RKO (cell line): ENCODE measurements at regions not wholly inside any gene's neighbourhood (a gene's known extent, or its start where the extent isn't known, plus 50 kb on each side); places are given as distances from the start of the nearest gene placed in this dataset.
"Not testable (repeated sequence)": the region's sequence is repeated elsewhere in the genome, so short reads cannot be mapped to it uniquely, and the experiment has no call there.

ENCODE experiments used
- DNase-seq: peaks from one replicate; pipeline ENCODE4 v3.0.0-alpha.2; 2016; ENCODE audit warnings: low spot score

DNA sequence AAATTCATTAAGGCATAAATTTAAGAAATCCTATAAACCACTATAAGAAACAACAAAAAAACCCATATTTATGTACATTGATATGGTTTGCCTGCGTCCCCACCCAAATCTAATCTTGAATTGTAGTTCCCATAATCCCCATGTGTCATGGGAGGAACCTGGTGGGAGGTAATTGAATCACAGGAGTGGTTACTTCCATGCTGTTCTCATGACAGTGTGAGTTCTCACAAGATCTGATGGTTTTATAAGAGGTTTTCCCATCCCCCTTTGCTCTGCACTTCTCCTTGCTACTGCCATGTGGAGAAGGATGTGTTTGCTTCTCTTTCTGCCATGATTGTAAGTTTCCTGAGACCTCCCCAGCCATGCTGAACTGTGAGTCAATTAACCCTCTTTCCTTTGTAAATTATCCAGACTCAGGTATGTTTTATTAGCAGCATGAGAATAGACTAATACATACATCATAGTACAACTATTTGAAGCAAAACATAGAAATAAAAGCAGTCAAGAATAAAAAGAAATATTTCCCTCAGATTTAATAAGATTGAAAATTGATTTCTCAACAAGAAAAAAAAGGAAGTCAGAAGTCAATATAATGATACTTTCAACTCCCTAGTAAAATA is 209.0 kb upstream of the GPC6 start:
- DNase-seq, result no peak

DNA sequence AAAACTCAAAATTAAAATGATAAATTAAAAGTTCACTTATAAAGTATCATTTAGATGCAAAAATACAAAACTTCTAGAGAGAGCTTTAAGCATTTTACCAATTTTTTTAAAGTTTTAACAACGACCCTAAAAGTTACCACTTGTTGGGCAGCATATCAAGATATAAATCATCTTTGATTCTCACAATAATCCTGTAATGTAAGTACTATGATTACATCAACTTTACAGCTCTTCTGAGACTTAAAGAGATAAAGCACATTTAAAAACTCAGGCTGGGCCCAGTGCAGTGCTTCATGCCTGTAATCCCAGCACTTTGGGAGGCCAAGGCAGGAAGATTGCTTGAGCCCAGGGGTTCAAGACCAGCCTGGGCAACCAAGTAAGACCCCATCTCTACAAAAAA is 202.7 kb upstream of the GPC6 start:
- DNase-seq, result no peak

DNA sequence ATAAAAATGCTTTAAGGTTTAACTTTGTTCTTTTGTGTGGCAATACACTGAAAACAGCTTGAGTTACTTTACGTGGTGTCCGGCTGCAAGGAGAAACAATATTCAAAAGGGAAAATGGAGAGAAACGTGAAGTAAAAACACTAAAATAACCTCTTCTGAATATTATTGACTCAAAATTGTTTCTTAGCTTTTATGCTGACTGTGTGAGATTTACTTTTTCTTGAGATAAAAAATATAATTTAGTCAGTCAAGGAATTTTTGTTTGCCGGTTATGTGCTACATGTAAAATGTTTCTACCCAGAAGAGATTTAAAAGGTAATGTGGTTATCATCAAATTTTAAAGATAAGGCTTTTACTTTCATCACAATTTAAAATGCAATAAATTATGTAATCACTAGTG is 200.6 kb upstream of the GPC6 start:
- DNase-seq, result no peak

DNA sequence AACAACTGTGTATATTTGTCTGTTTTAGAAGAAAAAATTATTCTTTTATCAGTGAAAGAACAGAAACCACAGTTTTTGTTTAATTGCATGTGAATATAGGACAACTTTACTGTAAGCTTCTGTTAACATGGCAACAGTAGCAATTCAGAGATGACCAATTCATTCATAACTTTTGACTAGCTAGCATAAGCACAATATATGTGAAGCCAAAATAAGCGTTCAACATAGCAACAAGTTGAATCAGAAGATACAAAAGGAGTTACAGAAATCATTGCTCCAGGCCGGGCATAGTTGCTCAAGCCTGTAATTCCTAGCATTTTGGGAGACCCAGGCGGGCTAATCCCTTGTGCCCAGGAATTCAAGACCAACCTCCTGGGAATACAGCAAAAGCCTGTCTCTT is 197.1 kb upstream of the GPC6 start:
- no peak for DNase-seq

DNA sequence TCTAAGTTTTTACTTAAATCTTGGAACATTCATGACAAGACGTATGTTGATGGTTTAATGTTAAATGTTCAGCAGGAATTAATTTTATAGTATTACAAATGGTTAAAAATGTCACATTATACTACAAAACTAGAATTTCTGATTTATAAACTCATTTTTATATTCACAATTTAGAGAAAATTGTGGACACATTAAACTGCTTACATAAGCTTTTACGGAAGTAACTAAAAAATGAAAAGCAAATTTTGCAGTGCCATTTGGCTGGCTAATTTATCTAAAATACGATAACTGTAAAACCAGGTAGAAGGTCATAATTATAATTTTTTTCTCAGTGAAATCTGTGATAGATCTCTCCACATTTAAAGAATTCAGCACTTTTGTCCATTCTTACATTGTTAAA is 190.2 kb upstream of the GPC6 start:
- no peak for DNase-seq

DNA sequence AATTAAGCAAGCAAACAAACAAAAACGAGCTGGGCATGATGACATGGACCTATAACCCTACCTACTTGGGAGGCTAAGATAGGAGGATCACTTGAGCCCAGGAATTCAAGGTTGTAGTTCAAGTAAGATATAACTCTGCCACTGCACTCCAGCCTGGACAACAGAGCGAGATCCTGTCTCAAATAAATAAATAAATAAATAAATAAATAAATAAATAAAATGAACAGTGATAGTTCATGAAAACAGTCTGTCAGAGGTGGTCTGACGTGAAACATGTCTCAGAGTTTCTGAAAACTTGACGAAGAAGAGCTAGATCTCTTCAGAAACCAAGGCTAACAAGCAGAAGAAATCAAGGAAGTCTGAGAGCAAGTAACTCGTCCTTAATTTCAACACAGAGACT is 188.8 kb upstream of the GPC6 start:
- DNase-seq, result no peak

DNA sequence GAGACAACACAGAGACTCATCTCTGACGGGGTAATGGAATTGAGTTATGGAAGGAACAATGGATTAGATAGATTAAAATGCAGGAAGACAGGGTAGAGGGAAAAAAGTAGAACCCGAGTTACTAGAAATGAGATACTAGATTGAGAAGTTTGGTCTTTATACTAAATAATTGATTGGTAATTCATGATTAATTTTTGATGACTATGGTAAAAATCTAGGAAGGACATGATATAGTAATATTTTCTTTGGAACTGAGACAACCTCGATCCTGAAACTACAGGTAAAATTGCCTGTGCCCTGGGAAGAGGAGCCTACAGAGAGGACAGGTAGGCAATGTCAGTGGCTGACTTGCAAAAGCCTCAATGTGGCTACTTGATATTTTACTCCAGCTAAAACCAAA is 188.4 kb upstream of the GPC6 start:
- no peak for DNase-seq

DNA sequence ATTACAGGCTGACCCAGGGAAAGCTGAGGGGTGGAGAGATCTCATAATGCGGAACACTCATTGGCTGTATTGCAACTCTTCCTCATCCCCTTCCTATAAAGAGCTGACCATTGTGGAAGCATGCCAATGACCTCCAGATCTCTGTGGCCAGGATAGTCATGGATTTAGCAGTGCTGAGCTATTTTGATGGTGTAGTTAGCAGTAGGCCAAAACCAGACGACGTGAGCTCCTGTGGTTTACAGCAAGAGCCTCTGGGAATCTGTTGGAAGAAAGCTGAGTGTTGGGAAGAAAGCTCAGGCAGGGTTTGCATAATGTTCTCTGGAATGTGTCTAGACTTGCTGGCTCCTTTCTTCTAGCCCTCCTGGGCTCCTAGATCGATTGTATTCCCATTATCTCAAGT is 187.5 kb upstream of the GPC6 start:
- no peak for DNase-seq

DNA sequence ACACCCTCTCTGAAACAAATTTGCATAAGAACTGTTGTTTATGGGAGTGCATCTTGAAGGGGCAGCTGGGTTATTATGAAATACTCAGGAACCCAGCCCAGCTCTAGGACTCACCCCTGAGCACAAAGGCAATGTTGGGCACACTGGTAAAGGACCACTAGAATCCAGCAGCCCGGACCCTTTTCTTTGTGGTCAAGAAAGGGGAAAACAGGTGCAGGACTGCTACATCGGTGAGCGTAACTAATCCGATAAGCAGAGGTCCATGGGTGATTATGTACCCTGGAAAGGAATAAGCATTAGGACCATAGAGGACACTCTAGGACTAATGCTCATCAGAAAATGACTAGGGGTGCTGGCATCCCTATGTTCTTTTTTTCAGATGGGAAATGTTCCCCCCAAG is 185.0 kb upstream of the GPC6 start:
- not testable (repeated sequence) for DNase-seq

DNA sequence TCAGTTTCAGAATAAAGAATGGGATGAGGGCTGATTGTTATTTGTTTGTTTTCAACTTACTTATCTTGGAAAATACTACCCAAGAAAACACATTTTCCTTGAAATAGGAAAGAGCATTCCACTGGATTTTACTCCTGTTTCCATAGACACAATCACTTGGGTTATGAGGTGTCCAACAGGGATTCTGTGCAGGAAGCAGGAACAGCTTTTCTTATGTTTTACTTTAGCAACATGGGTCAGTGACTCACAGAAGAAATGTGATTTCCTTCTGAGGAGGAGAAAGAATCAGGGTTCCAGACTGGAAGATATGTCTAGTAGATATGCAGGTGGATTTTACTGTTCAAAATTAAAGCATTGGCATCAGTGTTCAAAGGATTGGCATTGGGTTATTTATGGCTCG is 180.8 kb upstream of the GPC6 start:
- no peak for DNase-seq

DNA sequence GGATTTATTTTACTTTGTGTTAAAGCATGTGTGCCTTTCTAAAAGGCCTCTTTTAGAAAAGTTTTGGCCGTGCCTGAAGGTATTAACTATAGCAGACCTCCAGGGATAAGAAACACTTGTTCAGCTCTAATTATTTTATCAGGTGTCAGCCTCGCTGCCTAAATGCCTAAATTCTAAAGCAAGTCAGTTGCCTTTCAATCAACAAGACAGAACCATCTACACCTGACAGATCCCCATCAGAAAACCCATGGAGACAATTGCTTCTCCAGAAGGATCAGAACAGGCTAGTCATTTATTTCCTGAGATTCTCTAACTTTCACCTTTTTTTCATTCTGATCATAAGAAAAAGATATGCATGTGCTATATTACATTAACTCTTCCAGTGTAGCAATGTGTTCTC is 171.4 kb upstream of the GPC6 start:
- no peak for DNase-seq

DNA sequence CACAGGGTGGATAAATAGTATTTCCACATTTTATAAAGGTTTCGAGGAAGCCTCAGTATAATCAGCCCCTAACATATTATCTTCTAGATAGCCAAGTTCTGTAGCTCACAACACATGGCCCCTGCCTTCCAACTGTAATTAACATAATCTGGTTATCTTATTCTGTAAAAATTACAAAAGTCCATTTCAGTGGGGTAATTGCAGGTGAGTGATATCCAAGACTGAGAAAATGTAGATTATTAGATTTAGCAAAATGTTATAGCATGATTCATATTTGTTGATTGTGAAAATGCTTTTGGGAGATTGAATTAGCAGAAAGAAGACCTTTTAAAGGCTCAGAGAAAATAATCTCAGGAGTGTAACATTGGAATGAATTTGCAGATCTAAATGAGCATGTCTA is 168.3 kb upstream of the GPC6 start:
- no peak for DNase-seq

DNA sequence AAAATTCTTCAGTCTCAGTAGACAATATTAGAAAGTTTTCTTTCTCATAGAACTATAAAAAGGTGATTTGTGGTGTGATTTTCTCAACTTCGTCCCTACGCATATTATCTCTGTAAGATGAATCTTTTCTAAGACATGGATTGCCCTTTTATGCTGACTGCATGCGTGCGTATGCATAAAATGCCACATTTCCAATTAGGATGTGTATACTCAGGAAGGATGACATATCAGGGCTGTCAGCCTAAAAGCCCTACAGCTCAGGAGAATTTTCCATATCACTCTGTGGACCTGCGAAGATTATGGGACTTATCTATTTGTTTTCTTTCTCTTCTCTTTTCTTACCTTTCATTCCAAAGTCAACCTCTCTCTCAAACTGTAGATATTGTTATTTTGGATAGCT is 166.5 kb upstream of the GPC6 start:
- no peak for DNase-seq

DNA sequence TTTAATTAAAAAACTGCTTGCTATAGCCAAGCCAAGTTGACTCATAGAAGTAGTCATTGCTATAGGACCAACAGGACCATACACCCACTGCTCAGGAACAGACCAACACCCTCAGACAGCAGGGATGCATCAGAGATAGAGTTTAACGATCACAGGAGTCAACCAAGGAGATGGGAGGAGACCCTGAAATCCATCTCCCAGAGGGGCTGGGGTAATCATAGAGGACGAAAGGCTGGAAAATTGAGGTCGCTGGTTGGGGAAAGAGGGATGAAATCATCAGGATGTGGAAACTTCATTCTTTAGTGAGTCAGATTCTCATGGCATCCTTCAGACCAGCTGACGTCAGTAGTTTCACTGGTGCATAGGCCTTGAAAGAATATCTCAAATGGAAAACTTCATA is 160.4 kb upstream of the GPC6 start:
- DNase-seq, result peak; percentile 9

DNA sequence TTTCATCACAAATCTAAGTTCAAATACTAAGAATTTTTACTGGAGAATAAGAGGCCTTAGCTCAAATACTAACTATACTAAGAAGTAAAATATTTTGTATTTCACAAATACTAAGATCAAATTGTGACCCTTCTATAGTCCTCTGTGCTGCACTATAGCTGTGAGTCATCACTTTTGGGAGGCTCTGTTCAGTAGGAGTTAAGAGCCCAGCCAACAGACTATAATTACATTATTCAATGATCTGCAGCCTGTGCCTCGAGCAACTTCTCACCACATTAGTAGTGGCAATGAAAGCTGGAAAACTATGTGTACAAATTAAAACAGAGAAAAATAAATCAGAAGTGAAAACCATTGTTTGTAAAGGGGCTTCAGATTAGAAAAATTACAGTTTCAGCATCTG is 147.3 kb upstream of the GPC6 start:
- DNase-seq, result no peak

DNA sequence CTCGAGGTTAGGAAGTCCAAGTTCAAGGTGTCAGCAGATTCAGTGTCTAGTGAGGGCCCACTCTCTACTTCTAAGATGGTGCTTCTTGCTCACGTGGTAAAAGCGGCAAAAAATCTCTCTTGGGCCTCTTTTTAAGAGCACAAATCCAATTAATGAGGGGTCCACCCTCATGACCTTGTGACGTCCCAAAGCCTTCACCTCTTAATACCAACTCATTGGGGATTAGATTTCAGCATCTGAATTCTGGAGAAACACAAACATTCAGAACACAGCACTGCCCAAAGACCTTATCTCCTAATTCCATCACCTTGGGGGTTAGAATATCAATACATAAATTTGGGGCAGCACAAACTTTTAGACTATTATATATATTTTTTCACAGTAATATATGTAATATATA is 146.4 kb upstream of the GPC6 start:
- DNase-seq, result no peak

DNA sequence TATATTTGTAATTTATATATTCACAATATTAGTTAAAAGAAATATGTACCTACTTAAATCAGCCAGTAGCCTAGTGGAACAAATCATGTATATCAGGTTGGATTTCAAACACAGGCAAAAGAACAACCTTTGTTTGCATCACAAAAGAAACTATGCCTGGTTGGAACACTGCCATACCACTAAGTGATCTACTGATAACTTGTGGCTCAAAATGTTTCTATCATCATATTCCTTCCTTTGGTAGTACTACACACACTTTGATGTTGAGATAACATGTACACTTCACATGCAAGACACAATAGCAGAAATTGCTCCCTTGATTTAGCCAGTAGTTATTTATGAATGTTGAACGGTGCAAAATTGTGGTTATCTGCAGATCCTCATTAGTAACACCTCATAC is 146.0 kb upstream of the GPC6 start:
- DNase-seq, result no peak

DNA sequence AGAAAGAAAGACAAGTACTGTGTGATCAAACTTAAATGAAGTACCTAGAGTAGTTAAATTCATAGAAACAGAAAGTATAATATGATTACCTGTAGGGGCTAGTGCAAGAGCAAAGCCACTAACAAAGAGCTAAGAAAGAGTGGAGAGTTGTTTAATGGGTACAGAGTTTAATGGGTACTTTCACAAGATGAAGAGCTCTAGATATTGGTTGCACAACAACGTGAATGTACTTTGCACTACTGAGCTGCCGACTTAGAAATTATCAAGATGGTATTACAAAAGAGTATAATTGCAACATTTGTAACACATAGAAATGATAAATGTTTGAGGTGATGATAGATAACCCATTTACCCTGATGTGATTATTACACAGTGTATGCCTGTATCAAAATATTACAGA is 140.3 kb upstream of the GPC6 start:
- DNase-seq, result no peak

DNA sequence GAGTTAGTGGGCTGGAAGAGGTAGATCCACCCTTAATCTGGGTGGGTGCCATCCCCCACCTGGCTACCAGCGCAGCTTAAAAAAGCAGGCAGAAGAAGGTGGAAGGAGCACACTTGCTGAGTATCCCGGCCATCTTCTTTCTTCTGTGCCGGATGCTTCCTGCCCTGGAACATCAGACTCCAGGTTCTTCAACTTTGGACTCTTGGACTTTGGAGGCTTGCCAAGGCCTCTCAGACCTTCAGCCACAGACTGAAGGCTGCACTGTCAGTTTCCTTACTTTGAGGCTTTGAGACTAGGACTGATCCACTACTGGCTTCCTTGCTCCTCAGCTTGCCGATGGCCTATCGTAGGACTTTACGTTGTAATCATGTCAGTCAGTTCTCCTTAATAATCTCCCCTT is 127.6 kb upstream of the GPC6 start:
- no peak for DNase-seq

DNA sequence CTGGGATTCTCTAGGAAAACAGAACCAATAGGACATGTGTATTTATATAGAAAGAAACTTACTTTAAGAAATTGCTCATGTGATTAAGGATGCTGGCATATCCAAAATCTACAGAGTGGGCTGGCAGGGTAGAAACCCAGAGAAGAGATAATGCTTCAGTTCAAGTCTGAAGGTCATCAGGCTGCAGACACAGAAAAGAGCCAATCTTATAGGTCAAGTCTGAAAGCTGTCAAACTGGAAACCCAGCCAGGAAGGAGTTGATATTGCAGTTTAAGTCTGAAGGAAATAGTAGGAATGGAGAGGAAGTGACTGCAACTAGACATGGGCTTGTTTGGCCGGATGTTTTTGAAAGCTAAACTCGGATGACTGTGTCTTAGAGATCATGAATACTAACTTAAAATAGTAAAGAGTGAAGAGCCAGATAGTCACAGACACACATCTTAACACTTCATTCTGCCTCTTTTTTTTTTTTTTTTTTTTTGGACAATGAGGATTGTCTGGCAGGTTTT is 125.3 kb upstream of the GPC6 start:
- DNase-seq, result no peak

DNA sequence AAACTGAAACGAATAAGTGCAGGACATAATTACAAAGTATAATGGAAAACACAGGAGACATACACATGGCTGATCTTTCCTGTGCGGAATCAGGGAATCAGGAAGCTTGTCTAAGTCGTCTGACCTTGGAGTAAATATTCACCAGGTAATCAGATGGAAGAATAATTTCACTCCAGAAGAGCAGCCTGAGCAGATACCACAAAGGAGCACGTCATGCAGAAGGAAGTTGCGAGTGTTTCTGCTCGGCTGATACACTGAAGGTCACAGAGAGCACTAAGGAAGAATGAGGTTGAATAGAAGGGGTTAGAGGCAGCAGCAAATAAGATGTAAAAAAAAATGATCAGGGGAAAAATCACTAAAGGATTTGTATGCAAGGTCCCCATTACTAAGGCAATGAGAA is 122.3 kb upstream of the GPC6 start:
- no peak for DNase-seq

DNA sequence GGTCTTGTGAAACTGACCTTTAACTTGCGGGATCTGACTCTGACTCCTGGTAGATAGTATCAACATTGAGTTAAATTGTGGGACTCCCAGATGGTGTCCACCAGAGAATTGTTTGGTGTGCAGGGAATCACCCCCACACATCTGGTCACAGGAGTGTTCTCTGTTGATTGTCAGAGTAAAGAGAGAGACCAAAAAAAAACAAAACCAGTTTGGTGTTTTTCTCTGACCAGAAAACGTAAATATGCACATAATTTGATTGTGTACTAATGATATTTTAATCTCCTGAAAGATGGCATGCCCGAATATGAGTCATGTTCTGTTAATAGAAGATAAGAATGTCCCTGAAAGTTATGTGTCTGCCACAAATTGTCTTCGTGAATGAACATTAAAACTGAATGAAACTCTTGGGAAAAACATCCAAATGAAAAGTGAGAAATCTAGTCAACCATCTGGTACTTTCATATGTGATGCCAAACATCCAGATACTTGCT is 118.5 kb upstream of the GPC6 start:
- no peak for DNase-seq

DNA sequence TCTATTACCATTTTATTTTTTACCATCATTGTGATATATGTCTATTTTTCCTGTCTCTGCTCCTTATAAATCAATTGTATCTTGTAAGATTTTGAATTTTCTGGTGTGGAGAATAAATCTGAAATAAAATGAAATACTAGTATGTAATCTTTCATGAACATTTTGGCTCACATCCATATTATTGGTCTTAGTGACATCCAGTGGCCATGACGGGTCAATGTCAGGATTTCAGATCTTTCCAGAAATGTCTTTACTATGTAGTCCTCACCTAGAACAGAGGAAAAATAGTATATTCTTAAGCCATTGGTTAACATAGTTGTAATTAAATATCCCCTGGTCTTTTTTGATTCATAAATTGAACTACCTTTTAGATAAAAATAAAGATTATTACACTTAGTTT is 109.8 kb upstream of the GPC6 start:
- peak; percentile 11 for DNase-seq

DNA sequence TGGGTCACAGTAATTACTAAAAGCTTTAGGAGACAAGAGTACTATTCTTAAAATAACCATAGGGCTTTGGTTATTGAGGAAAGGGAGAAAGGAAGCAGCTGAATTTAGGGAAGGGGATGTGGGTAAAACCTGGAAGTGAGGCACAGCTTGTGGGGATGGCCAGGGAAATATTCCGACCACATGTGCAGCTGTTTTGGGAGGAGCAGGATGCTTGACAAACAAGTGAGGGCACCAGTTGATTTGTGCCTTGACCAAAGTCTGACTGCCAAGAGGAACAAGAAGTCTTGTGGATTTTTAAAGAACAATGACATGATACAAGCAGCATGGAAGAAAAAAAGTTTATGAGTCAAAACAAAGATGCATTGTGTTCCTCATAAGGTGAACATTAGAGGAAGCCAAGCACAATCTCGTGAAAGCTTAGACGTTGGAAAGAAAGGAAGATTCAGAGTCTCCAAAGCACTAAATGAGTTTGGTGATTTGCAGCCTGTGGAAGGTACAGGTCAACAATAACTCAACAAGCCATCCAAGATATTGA is 108.5 kb upstream of the GPC6 start:
- DNase-seq, result no peak
